NCI-H2227 treated with DMSO at 0.1 percent for 48 hours (cell line): ENCODE measurements at regions not wholly inside any gene's neighbourhood (a gene's known extent, or its start where the extent isn't known, plus 50 kb on each side); places are given as distances from the start of the nearest gene placed in this dataset.

Experiments
- DNase-seq: peaks from one replicate; lab custom pipeline; 2025; lab: John Stamatoyannopoulos, UW

GRCh38 chr1:239993366-239993765 lies 98.3 kb upstream of the FMN2 start:
- no peak for DNase-seq

DNA sequence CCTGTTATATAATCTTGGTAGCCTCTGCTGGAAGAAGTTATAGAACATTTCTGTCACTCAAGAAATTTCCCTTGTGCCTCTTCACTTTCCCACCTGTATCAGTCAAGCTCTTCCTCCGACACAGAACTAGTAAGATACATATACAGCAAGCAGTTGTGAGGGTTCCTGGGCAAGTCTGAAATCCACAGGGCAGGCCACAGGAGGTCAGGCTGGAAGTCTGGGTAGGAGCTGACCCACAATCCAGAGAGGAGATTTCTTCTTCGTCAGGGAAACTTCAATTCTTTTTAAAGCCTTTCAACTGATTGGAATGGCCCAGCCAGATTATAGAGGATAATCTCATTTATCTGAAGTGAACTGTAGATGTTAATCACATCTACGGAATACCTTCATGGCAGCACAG lies 96.4 kb upstream of the FMN2 start:
- no peak for DNase-seq

DNA sequence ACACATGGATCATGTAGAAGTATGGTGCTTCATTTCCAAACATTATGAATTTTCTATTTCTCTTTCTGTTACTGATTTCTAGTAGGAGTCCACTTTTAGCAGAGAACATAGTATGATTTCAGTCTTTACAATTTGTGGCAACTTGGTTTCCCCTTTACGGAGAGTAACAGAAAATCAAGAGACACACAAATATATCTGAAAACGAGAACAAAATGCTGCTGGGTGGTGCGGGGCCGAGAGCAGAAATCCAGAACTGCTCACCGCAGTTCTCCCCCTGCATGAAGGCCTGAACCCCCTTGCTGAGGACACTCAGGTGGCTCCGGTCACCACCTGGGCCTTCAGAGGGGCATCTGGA lies 94.5 kb upstream of the FMN2 start:
- no peak for DNase-seq

DNA sequence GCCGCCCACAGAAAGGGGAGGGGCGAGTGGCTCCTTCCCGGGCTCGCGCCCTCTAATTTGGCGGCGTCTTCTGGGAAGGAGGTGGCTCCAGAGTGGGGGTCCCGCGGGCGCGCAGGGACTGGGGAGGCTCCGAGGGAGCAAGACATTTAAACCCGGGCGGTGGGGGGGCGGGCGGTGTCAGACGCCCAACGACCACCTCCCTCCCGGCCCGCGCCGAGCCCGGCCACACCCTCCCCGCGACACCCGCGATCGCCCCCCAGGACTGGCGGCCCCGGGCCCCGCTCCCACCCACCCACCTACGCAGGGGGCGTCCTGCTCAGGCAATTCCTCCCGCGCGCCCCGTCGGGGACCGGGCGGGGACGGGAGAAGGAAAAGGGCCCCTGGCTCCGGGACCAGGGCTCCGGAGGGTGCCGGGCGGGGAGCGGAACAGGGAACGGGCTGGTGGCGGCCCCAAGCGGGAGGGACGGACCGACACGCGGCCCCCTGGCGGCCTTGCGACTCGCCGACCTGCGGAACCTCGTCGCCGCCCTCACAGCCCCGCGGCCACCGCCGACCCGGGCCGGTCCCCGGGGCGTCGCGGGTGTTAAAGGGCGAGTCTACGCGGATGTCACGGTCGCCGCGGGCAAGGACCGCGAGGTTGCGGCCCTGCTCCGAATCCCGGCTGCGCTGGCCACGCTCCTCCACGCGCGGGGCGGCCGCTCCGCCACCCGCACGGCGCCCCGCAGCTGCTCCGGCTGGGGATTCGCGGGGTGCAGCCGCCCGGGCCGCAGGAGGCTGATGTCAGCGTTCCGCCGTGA lies 94.0 kb upstream of the FMN2 start:
- DNase-seq: no peak

DNA sequence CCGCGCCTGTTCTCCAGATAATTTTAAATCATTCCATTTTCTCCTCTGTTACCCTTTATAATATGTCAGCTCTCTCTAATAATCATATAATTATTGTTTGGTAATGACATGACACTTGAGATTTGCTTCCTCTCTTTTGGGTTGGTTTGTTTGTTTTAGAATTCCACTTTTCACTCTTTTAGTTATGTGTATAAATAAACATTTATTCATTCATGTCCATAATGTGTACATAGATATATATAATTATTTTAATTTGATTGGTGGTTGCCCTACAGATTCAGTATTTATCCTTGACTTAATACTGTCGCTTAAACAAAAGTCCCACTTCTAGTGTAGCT lies 93.4 kb upstream of the FMN2 start:
- DNase-seq: no peak

DNA sequence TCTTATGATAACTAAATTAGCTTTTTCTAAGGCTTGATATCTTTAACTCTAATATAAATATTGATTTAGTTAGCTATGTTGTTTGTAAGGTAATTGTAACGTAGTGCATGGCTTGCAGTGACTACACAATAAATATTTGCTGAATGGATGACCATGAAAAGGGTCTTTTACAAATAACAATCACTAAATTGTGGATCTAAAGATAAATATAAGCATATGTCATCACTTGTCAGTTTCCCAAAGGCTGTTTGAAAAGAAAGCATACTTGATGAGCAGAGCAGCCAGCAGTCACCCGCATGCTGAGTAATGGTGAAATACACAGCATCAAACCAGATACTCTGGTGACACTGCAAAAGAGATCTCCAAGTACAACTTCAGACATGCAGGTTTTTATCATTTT lies 92.5 kb upstream of the FMN2 start:
- DNase-seq: no peak

DNA sequence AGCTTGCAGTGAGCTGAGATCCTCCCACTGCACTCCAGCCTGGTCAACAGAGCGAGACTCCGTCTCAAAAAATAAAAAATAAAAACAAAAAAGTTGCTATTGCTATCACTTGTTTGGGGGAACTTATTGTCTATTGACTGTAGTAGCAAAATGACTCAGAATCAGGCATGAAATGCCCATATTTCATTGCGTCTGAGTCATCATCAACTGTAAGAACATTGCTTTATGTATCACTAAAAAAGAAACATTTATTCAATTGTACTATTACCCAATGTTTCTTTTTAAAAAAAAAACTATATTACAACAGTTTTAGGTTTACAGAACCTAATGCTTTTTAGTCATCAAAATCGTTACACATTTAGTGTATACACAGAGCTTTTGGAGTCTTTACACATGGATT lies 91.0 kb upstream of the FMN2 start:
- DNase-seq: no peak

GRCh38 chr1:240001177-240001740 lies 90.4 kb upstream of the FMN2 start:
- no peak for DNase-seq

GRCh38 chr1:240004086-240004749 lies 87.5 kb upstream of the FMN2 start:
- DNase-seq: no peak

DNA sequence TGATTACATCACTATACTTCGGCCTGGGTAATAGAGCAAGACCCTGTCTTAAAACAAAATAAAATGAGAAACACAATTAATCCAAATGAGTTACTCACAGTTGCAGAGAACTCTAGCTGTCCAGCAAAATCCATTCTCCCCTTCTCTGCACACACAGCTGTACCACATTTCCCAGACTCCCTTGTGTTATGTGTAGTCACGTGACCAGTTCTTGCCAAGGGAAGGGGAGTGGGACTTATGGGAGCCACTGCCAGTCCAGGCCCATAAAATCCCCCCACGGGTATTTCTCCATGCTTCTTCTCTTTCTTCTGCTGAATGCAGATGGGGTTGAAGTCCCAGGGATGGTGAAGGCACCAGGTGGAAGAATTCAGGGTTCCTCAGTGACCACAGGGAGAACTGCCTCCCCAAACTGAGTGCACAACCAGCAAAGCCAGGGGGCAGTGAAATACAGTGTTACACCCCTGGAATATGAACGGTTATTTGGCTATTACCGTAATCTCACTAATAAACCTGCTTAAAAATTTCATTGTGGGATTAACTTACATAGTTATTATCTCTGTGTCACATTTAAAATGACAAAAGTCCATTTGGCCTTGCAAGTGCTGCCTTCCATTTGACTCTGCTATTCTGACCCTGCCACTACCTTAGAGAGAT lies 85.6 kb upstream of the FMN2 start:
- DNase-seq: no peak

GRCh38 chr1:240008298-240008697 lies 83.4 kb upstream of the FMN2 start:
- no peak for DNase-seq

GRCh38 chr1:240014051-240014450 lies 77.6 kb upstream of the FMN2 start:
- DNase-seq: no peak

DNA sequence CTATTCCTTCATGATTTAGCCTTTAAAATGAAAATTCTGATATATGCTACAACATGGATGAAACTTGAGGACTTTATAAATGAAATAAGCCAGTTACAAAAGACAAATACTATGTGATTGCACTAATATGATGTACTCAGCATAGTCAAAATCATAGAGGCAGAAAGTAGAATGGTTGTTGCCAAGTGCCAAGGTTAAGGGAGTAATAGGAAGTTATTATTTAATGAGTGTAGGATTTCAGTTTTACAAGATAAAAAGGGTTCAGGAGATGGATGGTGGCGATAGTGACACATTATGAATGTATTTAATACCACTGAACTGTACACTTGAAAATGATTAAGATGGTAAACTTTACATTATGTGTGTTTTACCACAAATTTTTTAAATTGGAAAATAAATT lies 73.1 kb upstream of the FMN2 start:
- DNase-seq: no peak

DNA sequence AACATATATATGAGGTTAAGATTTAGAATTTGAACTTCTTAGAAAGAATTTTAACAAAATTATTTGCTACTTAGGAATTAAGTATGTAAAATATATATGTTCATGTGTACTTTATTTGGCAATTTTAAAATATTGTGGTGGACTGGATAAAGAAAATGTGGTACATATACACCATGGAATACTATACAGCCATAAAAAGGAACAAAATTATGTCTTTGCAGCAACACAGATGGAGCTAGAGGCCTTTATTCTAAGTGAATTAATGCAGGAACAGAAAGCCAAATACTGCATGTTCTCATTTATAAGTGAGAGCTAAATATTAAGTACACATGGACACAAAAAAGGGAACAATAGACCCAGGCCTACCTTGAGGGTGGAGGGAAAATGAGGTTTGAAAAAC lies 72.2 kb upstream of the FMN2 start:
- DNase-seq: no peak

DNA sequence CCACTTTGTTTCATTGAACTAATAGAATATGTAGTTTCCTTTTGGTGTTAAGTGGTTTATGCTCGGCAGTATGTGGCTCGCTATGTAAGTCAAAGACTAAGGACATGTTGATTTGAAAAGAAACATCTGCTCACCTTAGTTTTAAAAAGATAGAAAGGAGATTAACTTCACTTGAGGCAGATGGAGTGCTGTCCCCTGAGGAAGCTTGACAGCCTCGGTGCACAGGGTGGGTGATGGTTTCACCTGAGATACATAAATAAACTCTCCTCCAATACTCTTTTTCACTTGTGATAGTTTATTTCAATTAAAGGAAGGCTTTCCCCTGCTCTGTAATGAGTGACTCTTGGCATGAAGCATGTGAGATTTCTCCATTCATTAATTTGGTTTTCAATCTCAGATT lies 70.8 kb upstream of the FMN2 start:
- DNase-seq: no peak

- no peak for DNase-seq
Measured at GRCh38 chr1:240021709-240022108, 70.0 kb upstream of the FMN2 start.

GRCh38 chr1:240027059-240027462 lies 64.6 kb upstream of the FMN2 start:
- DNase-seq: peak; percentile 44

DNA sequence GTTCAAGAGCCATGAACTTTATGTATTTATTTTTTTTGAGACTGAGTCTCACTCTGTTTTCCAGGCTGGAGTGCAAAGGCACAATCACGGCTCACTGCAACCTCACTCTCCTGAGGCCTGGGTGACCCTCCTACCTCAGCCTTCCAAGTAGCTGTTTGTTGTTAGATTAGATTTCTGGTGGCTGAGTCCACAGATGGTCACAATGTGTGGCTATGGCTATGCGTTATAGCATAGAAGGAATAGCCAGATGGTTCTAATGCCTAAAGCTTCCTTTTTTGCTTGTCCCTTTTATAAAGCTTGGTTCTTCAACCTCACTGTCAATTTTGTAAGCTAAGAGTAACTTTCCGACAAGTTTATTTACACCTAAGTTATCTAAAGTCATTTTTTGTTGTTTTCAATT lies 62.3 kb upstream of the FMN2 start:
- no peak for DNase-seq

DNA sequence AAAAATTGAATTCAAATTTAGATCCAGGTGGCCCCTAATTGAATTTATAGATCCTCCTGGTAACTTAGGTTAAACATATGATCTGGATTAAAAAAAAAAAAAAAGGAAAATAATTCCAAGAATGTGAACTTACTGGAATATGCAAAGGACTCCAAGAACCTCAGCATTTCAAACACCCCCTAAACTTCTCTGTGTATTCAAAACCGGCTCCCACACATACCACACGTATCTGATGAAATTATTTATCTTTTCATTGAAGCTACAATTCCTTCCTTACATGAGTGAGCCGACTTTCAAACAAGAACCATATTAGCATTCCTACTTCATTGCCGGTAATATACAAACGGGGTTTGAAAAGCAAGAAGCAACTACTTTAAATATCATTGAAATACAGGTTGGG lies 61.4 kb upstream of the FMN2 start:
- DNase-seq: no peak

DNA sequence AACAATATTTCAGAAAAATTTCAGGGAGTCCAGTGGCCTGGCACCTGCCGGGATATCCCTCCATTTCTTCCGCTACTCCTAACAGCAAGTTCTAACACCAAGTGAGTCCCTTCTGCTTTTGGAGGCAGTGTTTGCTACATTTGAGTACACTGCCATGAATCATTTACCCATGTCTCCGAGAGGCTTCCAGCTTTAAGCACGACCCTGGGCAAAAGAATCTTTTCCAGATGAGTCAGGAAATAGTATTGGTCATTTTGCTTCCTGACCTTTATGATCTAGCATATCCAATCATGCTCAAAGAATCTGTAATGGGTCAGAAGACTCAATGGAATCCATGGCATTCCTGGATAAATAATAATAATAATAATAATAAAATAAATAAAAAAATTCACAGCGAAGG lies 60.7 kb upstream of the FMN2 start:
- DNase-seq: no peak

DNA sequence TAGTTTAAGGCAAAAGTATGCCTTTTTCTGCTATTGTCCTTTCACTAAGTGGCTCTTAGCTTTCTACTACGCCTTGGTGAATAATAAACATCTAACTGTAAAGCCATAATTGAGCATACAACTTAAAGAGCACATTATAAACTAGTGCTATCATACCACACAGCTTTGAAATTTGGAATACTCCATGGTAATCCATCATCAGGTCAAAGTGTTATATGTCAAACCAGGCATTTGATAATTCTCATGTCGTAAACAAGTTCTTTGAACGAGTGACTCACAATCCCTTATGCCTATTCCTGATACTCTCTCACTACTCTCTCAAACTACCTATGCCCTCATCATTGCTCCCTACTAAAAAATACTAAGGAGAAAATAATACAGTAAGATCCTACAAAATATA lies 60.3 kb upstream of the FMN2 start:
- no peak for DNase-seq

DNA sequence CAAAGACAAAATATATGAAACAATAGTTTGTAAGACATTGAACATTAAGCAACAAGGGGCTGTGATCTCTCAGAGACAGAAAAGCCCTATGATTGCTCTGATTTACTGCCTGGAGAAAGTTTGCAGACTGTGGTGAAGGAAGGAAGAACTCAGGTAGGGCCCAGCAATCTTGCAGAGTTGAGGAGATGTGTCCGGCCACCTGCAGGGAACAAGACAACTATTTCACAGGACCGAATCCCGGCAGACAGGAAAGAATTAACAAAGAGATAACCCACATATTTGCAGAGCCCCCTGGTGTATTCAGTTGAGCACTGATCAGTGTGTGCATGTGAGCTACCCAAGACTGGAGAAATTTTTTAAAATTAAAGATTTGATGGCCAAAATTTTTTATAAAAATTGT lies 58.3 kb upstream of the FMN2 start:
- DNase-seq: no peak

GRCh38 chr1:240036526-240036925 lies 55.2 kb upstream of the FMN2 start:
- no peak for DNase-seq
